Stimulated activated CD8-positive, alpha-beta memory T cell treated with anti-CD3 and anti-CD28 coated beads, Interleukin-2, amount 100 ng/mL, for 1 hour (primary cell): ENCODE measurements at regions not wholly inside any gene's neighbourhood (a gene's known extent, or its start where the extent isn't known, plus 50 kb on each side); places are given as distances from the start of the nearest gene placed in this dataset.

Experiments used
- DNase-seq, 2 donors: peaks; one replicate each; pipeline ENCODE4 v3.0.0-alpha.2; 2020; ENCODE audit warnings: low read depth in 2 of 2

DNA sequence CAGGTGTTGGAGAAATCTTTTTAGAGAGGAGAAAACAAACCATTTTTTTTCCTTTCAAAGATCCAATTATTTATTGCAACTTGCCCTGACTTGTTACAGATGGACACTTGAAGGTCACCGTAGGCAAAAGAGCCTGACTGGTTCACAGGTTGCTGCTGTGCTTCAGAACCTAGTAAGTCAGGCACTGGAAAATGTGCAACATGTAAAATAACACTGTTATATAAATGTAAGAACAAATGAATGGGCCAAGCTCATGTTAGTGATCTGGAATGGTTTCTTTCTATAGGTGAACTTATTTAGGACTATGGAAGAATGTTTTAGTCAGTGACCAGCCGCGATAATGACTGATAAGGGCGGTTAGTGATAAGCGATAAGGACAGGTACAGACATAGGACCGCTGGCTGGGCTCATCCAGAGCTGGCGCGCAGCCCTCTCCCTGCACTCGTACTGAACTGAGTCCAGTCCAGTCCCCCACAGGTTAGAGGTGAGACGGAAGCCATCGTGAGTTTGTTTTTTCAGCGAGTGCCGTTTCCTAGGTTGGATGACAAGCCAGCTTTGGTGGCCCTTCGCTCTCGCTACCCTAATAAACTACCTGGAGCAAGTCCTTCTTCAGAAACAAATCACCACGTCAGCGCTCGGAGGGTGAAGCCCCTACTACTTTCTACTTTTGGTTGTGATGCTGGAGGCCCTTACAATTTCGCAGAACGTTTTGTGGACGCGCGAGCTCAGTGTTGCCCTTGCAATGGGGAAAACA is 94.4 kb upstream of the PRDM1 start:
- no peak for DNase-seq

DNA sequence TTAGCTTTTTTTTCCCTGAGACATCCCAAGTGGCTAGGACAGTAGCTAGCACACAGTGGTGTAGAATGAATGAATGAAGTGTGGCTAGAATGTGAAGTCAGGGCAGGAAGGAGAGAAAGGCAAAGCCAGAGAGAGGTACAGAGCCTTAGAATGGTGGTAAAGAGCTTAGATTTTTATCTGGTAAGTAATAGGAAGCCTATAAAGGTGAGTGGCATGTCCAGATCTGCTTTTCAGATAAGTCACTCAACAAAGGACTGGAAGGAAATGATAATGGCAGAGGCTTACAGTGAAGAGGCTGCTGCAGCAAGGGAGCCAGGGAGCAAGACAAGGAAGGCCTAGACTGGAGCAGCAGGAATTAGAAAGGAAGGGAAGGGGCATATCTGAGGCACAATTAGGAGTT is 96.0 kb upstream of the PRDM1 start:
- DNase-seq = no peak

DNA sequence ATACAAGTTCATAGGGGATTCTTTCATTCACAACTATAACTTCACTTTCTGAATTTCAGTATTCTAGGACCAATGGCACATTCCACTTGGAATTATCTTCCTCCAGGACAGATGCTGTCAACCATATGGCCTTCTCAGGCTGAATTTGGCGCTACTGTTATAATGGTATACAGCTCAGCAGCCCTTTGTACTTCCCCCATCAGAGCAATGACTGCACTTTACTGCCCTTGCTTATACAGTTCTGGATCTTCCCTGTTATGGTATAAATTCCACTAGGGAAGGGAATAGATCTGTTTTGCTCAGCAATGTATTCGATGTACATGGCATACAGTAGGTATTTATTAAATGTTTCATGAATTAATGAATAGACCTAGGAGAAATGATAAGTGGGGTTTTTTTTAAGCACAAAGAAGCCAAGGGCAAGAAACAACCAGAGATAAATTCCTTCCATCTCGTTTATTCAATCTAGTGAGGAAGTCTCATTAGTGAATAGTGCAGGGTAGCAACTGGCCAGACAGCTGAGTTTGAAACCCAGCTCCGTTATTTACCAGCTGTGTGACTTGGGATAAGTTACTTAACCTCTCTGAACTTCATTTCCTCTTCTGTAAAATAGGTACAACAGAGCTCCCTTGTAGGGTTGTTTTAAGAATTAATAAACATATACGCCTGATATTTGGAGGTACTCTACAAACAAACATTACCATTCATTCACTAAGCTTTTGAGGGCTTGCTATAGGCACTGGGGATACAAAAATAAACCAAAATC is 97.1 kb upstream of the PRDM1 start:
- no peak for DNase-seq

DNA sequence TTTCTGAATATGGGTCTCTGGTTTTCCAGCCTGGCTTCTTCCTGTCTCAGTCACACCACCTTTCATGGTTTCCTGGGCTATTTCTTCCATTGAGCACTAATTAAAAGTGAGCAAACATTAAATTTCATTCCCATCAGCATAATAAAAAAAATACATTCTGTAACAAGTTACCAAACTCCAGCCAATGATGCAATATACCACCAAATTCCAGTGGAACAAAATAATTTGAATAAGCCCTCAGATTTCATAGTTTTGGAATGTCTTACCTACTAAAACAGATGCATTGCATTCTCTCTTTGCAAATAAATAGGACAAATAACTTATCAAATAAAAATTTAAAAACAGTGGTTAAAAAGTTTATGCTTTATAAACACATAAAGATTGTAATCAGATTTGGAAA is 97.8 kb upstream of the PRDM1 start:
- DNase-seq = no peak

DNA sequence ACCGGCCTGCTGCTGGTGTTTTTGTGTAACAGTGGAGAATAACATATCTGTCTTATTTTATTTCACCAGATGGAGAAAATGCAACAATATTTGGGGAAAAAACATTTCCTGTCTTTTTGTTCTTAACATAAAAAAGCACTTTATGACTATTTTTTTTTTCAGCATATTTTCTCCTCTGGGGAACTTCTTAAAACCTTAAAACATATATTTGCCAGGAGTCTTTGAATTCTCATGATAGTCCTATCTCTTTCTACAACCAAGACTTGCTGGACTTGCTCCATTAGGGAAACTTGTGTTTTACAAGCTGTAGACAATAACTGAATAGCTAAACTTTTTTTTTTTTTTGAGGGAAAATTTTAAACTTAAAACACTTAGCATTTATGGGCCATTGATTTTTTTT is 98.6 kb upstream of the PRDM1 start:
- DNase-seq = no peak

DNA sequence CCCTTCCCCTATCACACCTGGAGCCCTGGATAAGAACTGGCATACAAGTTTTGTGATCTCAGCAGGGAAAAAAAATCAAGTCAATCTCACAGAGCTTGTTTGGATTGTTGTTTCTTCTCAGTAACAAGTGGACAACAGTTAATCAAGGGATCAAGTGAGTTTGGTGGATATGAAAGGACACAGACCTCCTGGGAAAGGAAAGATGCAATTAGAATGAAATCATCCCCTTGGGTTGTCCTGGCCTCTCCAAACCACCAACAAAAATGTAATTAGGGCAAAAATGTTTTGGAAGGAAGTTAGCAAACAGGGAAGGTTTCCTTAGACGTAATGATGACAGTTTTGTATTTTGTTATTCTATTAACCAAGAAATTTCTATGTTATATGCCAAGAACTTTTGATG is 99.1 kb upstream of the PRDM1 start:
- no peak for DNase-seq

DNA sequence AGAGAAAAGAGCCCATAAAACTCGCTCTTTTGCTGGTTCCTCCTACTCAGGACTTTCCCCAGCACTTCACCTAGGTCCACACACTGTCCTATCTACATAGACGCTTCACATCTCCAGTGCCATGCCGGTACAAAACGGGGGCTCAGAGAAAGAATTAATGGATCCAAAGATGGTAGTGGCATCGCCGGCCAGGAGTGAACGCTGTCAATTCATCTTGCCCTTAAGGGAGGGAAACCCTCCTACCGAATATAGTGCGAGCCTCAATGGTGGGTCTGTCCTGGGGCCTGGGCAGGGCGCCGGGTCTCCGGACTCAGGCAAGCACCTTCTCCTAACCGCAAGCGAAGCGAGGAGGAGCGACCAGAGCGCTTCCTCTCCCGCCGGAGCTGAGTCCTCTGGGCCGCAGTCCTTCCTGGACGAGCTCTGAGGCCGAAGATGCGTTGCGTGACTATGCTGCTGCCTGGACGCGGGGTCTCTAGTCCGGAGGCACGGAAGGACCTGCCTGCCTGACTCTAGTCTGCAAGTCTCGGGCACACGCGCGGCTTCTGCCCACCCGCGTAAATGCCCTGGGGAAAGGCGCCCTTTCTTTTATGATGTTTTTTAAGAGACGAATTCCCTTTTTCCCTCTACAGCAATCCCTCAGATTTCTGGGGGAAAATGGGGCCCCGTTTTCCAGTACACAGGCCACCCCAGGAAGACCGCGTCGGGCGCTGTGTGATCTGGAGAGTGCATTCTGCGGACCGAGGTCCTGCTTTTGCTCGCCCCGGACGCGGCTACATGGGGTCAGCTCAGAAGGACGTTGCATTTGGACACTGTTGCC is 100.1 kb upstream of the PRDM1 start:
- DNase-seq = no peak

DNA sequence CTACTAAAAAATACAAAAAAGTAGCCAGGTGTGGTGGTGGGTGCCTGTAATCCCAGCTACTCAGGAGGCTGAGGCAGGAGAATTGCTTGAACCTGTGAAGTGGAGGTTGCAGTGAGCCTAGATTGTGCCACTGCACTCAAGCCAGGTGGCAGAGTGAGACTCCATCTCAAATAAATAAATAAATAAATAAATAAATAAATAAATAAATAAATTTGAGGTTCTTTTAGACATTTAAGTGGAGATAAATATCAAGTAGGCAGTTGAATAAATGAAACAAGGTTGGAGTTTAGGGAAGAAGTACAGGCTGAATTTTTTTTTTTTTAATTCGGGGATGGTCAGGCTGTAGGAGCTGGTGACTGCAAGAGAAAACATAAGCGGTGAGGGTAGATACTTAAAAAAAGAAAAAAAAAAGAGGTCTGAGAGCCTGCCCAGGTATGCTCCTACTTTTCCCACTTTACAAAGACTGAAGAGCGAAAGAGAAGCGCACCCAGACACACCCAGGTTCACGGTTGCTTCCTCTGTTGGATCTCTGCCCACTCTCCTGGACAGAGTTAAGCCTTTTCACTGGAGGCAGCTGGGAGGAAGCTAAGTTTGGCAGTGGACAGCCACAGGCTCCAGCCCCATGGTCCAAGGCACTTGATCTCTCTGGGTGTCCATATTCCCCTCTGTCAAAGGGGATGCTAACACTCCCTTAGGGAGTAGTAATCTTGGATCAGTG is 100.9 kb upstream of the PRDM1 start:
- DNase-seq = no peak

DNA sequence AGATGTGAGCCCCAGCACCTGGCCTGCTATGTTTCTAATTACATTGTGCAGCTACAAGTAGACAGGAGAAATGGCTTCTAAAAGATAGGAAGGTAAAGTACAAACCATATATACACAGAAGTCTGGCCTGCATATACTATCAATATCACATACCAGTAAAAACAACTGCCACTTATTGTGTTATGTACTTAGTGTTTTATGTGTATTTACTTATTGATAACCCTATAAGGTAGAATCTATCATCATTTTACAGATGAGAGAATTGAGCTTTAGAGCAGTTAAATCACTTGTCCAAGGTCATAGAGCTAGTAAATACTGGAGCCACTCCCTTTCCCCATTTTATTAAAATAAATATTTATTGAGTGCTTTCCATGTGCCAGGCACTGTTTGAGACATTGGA is 102.4 kb upstream of the PRDM1 start:
- no peak for DNase-seq

DNA sequence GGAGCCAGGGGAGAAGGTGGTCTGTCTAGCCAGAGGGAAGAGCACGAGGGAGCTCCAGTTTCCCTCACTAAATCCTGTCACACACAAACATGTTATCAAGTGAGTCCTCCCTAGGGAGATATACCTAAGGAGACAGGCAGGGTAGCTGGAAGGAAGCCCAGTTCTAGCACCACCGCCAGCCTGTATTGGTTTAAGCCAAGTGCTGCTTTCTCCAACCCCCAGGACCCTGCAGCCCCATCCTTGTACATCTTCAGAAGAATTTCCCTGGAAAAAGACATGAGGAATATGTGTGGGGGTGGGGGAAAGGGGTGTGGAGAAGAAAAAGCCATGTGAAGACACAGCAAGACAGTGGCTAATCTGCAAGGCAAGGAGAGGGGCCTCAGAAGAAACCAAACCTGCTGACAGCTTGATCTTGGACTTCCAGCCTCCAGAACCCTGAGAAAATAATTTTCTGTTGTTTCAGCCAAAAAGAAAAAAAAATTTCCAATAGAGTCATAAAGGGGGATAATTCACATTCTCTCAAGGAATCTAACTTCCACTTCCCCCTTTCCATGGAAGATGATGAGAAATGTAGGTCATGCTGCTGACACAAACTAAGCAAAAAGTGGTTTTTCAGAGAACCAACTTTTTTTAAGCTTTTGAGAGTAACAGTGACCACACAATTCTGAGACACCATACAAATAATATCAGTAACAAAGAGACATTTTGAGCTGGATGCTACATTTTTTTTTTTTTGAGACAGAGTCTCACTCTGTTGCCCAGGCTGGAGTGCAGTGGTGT is 103.2 kb upstream of the PRDM1 start:
- DNase-seq = no peak

DNA sequence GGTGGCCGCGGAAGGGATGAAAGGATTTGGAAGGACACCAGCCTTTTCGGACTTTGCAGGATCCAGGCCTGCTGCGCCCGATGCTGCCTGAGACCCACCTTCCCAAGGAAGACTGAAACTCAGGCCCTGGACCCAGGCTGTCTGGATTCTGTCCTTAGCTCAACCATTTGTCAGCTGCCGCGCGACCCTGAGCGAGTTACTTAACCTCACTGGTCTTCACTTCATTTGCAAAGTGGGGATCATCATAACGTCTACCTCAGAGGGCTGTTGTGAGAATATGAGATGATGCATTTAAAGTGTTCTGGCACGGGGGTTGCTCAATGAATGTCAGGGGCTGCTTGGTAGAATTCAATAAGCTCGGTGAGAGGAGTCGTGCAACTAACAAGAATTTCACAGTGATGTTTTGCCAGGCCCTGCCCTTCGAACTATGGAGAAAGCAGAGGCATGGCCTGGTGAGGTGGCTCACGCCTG is 104.2 kb upstream of the PRDM1 start:
- DNase-seq = no peak

DNA sequence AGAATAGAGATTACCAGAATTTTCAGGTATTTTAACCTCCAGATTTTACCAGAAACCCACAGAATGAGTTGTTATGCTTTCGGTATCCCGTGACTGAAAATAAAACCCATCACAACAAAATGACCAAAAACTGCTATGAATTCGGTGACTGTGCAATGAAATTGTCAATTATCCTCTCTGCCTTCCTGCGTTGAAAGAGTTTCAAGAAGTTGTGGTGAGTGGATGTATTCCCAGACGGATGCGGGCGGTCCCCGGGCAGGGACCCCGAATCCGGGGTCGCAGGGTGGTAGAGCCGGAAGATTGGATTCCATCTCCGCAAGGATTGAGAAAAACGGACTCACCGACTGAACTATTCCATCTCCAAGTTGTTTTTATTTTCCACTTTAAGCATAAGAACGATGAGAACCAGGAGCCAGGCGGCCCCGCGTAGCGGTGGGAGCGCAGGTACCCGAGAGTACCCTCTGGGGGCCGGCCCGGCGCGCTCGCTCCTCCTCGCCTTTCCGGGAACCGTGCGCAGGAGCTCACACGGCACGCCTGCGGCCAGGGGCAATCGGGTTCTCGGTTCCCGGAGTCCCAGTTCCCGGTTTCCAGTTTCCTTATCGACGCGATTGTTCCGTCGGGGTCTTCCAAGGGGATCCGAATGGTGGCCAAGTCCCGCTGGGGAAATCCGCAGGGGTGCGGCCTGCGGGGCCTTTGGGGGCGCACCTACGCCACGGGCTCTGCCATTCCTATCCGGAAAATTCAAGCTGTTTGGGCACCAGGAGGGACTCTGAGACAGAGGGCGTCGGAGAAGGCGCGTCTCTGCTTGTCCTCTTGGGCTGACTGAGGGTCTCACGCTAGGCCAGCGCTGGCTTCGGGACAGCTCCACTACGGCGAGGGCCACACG is 104.9 kb upstream of the PRDM1 start:
- no peak for DNase-seq

DNA sequence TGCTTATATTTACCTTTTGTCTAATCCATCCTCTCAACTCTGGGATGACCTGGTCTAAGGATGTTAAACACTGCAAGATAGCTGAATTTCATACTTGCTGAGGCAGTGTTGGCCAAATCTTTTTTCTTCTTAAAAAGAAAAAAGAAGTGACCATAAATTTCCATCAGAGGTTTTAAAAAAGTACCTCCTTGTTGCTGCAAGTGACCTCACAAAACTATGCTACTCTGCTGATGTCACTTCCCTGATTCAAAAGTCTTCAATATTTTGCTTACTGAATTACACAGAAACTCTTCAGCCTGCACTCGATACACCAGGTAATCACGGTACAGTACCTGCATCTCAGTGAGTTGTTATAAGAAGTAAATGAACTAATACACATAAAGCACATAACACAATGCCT is 107.2 kb upstream of the PRDM1 start:
- DNase-seq = no peak

DNA sequence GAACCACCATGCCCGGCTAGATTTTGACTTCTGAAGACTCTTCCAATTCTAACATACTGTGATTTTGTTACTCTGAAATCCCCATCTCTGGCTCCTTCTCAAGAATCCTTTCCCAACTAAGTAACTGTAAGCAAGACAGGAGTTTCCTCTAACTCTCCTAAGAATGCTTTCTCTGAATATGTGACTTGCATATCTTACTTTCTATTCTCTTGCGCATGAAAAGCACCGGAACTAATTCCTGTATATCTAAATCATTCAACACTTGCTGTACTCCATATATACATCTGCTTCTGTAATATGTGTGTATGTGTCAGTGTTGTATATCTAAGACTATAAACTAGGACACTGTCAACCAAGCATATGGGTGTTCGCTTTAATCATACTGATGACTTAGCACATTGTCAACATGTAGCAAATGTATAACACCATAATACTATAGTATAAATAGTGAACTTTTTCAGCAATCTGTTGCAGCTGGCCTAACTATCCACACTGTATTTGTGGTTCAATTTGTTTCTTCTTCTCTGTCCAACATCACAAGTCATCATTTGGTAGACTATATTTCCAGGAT is 108.1 kb upstream of the PRDM1 start:
- no peak for DNase-seq

DNA sequence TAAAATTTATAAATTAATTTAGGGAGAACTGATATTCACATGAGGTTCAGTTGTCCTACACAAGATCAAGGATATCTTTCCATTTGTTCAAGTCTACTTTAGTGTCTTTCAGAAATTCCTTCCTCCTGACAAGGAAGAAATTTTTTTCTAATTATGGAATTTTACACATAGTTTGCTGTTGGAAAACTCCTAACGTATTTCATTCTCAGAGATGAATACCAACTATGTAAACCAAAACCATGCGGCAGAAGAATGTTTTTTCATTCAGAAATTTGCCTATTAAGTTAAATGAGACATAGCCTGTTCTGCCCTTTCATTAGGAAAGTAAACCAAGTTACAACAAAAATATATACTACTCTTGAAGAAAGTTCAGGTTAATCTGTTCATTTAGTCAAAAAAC is 111.2 kb upstream of the PRDM1 start:
- no peak for DNase-seq

DNA sequence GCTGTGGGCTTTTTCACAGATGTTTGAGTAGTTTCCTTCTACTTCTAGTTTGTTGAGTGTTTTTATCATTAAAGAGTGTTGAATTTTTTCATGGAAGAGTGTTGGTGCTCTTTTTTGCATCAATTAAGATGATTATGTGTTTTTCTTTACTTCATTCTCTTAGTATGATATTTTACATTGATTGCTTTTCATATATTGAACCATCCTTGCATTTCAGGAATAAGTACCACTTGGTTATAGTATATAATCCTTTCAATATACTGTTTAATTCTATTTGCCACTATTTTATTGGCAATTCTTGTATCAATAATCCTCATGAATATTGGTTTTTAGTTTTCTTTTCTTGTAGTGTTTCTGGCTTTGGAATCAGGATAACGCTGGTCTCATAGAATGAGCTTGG is 113.7 kb upstream of the PRDM1 start:
- DNase-seq = no peak

DNA sequence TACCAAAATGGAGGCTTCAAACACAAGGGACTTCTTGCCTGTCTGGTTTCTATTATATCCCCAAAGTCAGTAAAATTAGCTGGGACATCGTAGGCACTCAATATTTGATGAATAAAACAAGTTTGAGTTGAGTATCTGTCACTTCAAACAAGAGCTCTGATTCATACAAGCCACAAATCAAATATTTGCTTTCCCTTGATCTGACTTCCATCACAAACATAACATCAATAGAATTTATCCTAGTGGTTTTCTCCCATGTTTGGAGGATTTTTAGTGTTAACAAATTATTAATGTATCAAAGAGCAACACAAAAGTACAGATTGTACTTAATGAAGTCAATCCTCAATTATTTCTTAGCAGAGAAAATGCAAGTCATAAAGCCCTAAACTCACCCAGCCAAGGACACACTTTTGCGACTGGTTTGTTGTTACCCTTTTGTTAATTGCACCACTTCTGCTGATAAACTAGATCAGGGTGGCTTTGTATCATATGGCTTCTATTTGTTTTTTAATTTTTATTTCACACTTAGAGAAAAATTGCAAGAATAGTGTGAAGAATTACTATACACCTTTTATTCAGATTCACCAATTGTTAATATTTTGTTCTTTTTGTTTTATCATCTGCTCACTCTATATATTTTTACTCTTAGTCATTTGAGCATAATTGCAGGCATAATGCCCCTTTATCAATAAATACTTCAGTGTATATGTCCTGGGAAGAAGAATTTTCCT is 117.4 kb upstream of the PRDM1 start:
- DNase-seq = no peak

DNA sequence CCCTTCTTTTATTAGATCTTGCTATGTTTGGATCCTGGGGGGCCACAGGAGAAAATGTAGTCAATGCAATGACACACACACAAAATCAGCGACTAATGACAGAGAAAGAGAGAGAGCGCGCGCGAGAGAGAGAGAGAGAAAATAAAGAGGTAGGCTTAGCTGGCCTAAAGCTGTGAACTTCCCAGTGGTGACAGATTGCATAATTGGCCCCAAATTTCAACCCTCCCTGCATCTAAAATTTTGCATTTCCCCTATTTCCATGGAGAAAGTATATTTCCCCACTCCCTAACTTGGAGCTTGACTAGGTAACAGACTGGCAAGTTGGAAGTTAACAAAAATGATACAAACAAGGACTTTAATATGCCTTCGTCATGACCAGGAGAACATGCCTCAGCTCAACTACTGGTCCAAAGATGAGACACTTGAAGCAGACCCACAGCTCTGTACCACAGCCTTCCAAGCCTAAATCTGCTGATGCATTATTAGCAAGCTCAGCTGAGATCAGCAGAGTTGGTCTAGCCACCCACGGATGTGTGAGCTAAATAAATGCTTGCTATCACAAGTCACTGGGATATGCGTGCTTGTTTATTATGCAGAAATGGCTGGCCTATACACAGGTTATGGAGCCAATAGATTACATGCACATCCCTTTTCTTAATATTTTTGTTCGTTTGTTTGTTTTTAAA is 118.1 kb upstream of the PRDM1 start:
- DNase-seq = no peak
